ENCODE measurements at regions not wholly inside any gene's neighbourhood (a gene's known extent, or its start where the extent isn't known, plus 50 kb on each side); places are given as distances from the start of the nearest gene placed in this dataset.

DNA sequence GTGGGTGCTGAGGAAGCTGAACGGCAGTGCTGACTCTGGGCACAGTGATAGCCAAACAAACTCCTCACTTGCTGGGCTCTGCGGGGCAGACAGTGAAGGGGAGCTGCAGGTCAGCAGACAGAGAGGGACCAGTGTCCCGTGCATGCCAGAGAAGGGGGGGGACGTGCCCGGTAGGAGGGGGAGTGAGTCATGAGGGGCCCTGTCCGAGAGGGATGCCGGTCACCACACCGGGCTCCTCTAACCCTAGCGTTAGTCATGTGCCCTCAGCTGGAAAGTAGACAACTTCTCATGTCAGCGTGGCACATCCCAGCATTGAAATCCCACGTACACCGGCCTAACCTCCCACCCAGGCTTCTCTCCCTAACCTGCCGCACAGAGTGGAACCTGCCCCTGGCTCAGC is 117.1 kb upstream of the DPP6 start:
- no peak for ATAC-seq

GRCh38 chr7:153938451-153938850 is 113.7 kb upstream of the DPP6 start:
- no peak for ATAC-seq
- TF ChIP-seq PPARA (CRISPR knock-in tag; IDR thresholded peaks at IDR 0.05; ENCODE audit: borderline replicate concordance) = no peak
- TF ChIP-seq ISL1 (CRISPR knock-in tag; IDR thresholded peaks at IDR 0.05) = no peak
- no peak for TF ChIP-seq ESRRG (CRISPR knock-in tag; IDR thresholded peaks at IDR 0.05)
- no peak for TF ChIP-seq TCF4 (CRISPR knock-in tag; IDR thresholded peaks at IDR 0.05; ENCODE audit: borderline replicate concordance)
- TF ChIP-seq, protein P1, sequence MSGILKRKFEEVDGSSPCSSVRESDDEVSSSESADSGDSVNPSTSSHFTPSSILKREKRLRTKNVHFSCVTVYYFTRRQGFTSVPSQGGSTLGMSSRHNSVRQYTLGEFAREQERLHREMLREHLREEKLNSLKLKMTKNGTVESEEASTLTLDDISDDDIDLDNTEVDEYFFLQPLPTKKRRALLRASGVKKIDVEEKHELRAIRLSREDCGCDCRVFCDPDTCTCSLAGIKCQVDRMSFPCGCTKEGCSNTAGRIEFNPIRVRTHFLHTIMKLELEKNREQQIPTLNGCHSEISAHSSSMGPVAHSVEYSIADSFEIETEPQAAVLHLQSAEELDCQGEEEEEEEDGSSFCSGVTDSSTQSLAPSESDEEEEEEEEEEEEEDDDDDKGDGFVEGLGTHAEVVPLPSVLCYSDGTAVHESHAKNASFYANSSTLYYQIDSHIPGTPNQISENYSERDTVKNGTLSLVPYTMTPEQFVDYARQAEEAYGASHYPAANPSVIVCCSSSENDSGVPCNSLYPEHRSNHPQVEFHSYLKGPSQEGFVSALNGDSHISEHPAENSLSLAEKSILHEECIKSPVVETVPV (CRISPR knock-in tag; IDR thresholded peaks at IDR 0.05) = no peak
- no peak for TF ChIP-seq BACH2 (CRISPR knock-in tag; IDR thresholded peaks at IDR 0.05; ENCODE audit: borderline replicate concordance)
- TF ChIP-seq TOX (CRISPR knock-in tag; IDR thresholded peaks at IDR 0.05; ENCODE audit: borderline replicate concordance) = no peak

More for the DNA sequence above, 117.1 kb upstream of the DPP6 start:
- no peak for TF ChIP-seq TCF4 (CRISPR knock-in tag; IDR thresholded peaks at IDR 0.05; ENCODE audit: borderline replicate concordance)
- no peak for TF ChIP-seq BACH2 (CRISPR knock-in tag; IDR thresholded peaks at IDR 0.05; ENCODE audit: borderline replicate concordance)
- TF ChIP-seq GLIS3 (CRISPR knock-in tag; IDR thresholded peaks at IDR 0.05) = no peak
- TF ChIP-seq OSR1 (CRISPR knock-in tag; IDR thresholded peaks at IDR 0.05) = no peak
- no peak for TF ChIP-seq PPARA (CRISPR knock-in tag; IDR thresholded peaks at IDR 0.05; ENCODE audit: borderline replicate concordance)
- no peak for TF ChIP-seq ZC3H10 (CRISPR knock-in tag; IDR thresholded peaks at IDR 0.05)
- TF ChIP-seq, protein P1 (CRISPR knock-in tag; IDR thresholded peaks at IDR 0.05) = no peak
- no peak for TF ChIP-seq TOX (CRISPR knock-in tag; IDR thresholded peaks at IDR 0.05; ENCODE audit: borderline replicate concordance)

DNA sequence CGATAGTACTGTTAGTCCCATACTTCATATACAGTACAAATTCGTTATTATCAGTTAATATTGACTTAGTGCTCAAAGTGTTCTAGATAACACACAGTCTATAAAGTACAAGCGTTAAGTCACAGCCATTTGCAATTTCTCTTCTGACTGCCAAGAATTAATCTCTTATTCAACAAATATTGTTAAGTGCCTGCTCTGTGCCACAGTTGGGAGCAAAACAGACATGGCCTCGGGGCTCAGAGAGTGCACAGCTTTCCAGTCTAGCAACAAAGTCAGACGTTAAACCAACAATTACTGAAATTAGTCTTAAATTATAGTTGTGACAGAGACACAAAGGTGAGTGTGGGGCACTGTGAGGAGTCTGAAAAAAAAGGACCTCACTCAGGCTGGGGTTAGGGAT is 113.0 kb upstream of the DPP6 start:
- ATAC-seq = no peak
- TF ChIP-seq CSDC2 (CRISPR knock-in tag; IDR thresholded peaks at IDR 0.05) = no peak
- TF ChIP-seq ZFP3 (CRISPR knock-in tag; IDR thresholded peaks at IDR 0.05) = no peak

- no peak for ATAC-seq
- TF ChIP-seq, protein P2, sequence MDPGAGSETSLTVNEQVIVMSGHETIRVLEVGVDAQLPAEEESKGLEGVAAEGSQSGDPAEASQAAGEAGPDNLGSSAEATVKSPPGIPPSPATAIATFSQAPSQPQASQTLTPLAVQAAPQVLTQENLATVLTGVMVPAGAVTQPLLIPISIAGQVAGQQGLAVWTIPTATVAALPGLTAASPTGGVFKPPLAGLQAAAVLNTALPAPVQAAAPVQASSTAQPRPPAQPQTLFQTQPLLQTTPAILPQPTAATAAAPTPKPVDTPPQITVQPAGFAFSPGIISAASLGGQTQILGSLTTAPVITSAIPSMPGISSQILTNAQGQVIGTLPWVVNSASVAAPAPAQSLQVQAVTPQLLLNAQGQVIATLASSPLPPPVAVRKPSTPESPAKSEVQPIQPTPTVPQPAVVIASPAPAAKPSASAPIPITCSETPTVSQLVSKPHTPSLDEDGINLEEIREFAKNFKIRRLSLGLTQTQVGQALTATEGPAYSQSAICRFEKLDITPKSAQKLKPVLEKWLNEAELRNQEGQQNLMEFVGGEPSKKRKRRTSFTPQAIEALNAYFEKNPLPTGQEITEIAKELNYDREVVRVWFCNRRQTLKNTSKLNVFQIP (CRISPR knock-in tag; IDR thresholded peaks at IDR 0.05; ENCODE audit: borderline replicate concordance, low read depth) = no peak
- TF ChIP-seq ISL1 (CRISPR knock-in tag; IDR thresholded peaks at IDR 0.05) (no peak), ESRRG (CRISPR knock-in tag; IDR thresholded peaks at IDR 0.05) (no peak), TCF4 (CRISPR knock-in tag; IDR thresholded peaks at IDR 0.05; ENCODE audit: borderline replicate concordance) (peak; percentile 45; the same call in 1 of the 2 replicates), ZNF565 (CRISPR knock-in tag; conservative IDR thresholded peaks at IDR 0.05; ENCODE audit: low read depth) (no peak)
- TF ChIP-seq, protein P3, sequence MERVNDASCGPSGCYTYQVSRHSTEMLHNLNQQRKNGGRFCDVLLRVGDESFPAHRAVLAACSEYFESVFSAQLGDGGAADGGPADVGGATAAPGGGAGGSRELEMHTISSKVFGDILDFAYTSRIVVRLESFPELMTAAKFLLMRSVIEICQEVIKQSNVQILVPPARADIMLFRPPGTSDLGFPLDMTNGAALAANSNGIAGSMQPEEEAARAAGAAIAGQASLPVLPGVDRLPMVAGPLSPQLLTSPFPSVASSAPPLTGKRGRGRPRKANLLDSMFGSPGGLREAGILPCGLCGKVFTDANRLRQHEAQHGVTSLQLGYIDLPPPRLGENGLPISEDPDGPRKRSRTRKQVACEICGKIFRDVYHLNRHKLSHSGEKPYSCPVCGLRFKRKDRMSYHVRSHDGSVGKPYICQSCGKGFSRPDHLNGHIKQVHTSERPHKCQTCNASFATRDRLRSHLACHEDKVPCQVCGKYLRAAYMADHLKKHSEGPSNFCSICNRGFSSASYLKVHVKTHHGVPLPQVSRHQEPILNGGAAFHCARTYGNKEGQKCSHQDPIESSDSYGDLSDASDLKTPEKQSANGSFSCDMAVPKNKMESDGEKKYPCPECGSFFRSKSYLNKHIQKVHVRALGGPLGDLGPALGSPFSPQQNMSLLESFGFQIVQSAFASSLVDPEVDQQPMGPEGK (CRISPR knock-in tag; IDR thresholded peaks at IDR 0.05; ENCODE audit: borderline replicate concordance) = no peak
Measured at GRCh38 chr7:153939654-153940053, 112.5 kb upstream of the DPP6 start.

GRCh38 chr7:153941061-153941460 is 111.1 kb upstream of the DPP6 start:
- ATAC-seq = no peak

More at GRCh38 chr7:153941061-153941460, 111.1 kb upstream of the DPP6 start:
- TF ChIP-seq OSR1 (CRISPR knock-in tag; IDR thresholded peaks at IDR 0.05) (no peak), ZNF565 (CRISPR knock-in tag; conservative IDR thresholded peaks at IDR 0.05; ENCODE audit: low read depth) (no peak), BACH2 (CRISPR knock-in tag; IDR thresholded peaks at IDR 0.05; ENCODE audit: borderline replicate concordance) (no peak), CREB5 (CRISPR knock-in tag; IDR thresholded peaks at IDR 0.05; ENCODE audit: low read depth) (no peak), ARNTL (CRISPR knock-in tag; IDR thresholded peaks at IDR 0.05; ENCODE audit: borderline replicate concordance, low read depth) (no peak)
- TF ChIP-seq, protein P4, sequence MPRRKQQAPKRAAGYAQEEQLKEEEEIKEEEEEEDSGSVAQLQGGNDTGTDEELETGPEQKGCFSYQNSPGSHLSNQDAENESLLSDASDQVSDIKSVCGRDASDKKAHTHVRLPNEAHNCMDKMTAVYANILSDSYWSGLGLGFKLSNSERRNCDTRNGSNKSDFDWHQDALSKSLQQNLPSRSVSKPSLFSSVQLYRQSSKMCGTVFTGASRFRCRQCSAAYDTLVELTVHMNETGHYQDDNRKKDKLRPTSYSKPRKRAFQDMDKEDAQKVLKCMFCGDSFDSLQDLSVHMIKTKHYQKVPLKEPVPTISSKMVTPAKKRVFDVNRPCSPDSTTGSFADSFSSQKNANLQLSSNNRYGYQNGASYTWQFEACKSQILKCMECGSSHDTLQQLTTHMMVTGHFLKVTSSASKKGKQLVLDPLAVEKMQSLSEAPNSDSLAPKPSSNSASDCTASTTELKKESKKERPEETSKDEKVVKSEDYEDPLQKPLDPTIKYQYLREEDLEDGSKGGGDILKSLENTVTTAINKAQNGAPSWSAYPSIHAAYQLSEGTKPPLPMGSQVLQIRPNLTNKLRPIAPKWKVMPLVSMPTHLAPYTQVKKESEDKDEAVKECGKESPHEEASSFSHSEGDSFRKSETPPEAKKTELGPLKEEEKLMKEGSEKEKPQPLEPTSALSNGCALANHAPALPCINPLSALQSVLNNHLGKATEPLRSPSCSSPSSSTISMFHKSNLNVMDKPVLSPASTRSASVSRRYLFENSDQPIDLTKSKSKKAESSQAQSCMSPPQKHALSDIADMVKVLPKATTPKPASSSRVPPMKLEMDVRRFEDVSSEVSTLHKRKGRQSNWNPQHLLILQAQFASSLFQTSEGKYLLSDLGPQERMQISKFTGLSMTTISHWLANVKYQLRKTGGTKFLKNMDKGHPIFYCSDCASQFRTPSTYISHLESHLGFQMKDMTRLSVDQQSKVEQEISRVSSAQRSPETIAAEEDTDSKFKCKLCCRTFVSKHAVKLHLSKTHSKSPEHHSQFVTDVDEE (CRISPR knock-in tag; IDR thresholded peaks at IDR 0.05) = no peak

All from SK-N-SH treated with all-trans-retinoic acid at 6 μM for 48 hours (cell line).